Neural cell (in vitro differentiated cells): ENCODE measurements at regions not wholly inside any gene's neighbourhood (a gene's known extent, or its start where the extent isn't known, plus 50 kb on each side); places are given as distances from the start of the nearest gene placed in this dataset.

ENCODE experiments used
- H2AFZ ChIP-seq: fragments of 200-600, 300-800 bp; sonication (generic), shearing (Covaris generic); 2 replicates; pipeline ENCODE4 v1.6.0; 2014; ENCODE audit warnings: low read depth, mild to moderate bottlenecking, antibody characterized with exemption, low read length, moderate library complexity
- H3F3A ChIP-seq: fragments of 200-600 bp; shearing (Covaris generic); 2 replicates; pipeline ENCODE4 v1.6.1; 2016; ENCODE audit warnings: mild to moderate bottlenecking, moderate library complexity, mixed read lengths, antibody characterized with exemption, low read length; ENCODE audit not compliant: insufficient read depth, poor library complexity, severe bottlenecking
- H3K27ac ChIP-seq: fragments of 200-600, 300-800 bp; sonication (generic), shearing (Covaris generic); 2 replicates; pipeline ENCODE4 v1.5.1; 2014; ENCODE audit warnings: mild to moderate bottlenecking, low read length, moderate library complexity
- H3K27me3 ChIP-seq: fragments of 300-800, 200-600 bp; sonication (generic), shearing (Covaris generic); 2 replicates; pipeline ENCODE4 v1.6.0; 2014; ENCODE audit warnings: mild to moderate bottlenecking, low read depth, low read length, moderate library complexity; ENCODE audit not compliant: insufficient read depth
- H3K36me3 ChIP-seq: fragments of 300-800, 200-600 bp; sonication (generic), shearing (Covaris generic); 2 replicates; pipeline ENCODE4 v1.5.1; 2014; ENCODE audit warnings: mild to moderate bottlenecking, antibody characterized with exemption, low read length, moderate library complexity; ENCODE audit not compliant: insufficient read depth
- H3K4me2 ChIP-seq: fragments of 300-800, 200-600 bp; sonication (generic), shearing (Covaris generic); 2 replicates; pipeline ENCODE4 v1.6.0; 2014; ENCODE audit warnings: mild to moderate bottlenecking, low read length
- H3K4me3 ChIP-seq: fragments of 300-800, 200-600 bp; sonication (generic), shearing (Covaris generic); 2 replicates; pipeline ENCODE4 v1.5.1; 2014; ENCODE audit warnings: mild to moderate bottlenecking, low read length, moderate library complexity
- H3K79me2 ChIP-seq: fragments of 200-600 bp; shearing (Covaris generic); replicated peaks from 2 replicates; pipeline ENCODE4 v1.6.0; 2014; ENCODE audit warnings: mild to moderate bottlenecking, low read length, moderate library complexity; ENCODE audit not compliant: insufficient read depth
- H3K9ac ChIP-seq: fragments of 300-800, 200-600 bp; sonication (generic), shearing (Covaris generic); 2 replicates; pipeline ENCODE4 v1.6.1; 2016; ENCODE audit warnings: mild to moderate bottlenecking, low read length, mixed read lengths
- H3K9me2 ChIP-seq: fragments of 200-600 bp; shearing (Covaris generic); 2 replicates; pipeline ENCODE4 v1.6.1; 2016; ENCODE audit warnings: mild to moderate bottlenecking, low read length, mixed read lengths; ENCODE audit not compliant: insufficient read depth
- H3K9me3 ChIP-seq: fragments of 200-600, 300-800 bp; sonication (generic), shearing (Covaris generic); 2 replicates; pipeline ENCODE4 v1.6.1; 2016; ENCODE audit warnings: mild to moderate bottlenecking, mixed run types, low read length, moderate library complexity, mixed read lengths
- H4K20me1 ChIP-seq: fragments of 200-600 bp; shearing (Covaris generic); 2 replicates; pipeline ENCODE4 v1.6.1; 2016; ENCODE audit warnings: mild to moderate bottlenecking, mixed run types; ENCODE audit not compliant: insufficient read depth
- CTCF ChIP-seq: fragments of 450-650 bp; IDR thresholded peaks from 2 replicates; pipeline ENCODE4 v1.5.1; 2014; ENCODE audit warnings: antibody characterized with exemption, mild to moderate bottlenecking, moderate library complexity; ENCODE audit not compliant: poor library complexity, severe bottlenecking
- EP300 ChIP-seq: fragments of 450-650 bp; conservative IDR thresholded peaks from 2 replicates; pipeline ENCODE4 v1.6.1; 2014; ENCODE audit warnings: antibody characterized with exemption, mild to moderate bottlenecking, moderate library complexity; ENCODE audit not compliant: poor library complexity, severe bottlenecking
- EZH2 ChIP-seq: fragments of 200-600, 300-800 bp; shearing (Covaris generic), sonication (generic); IDR thresholded peaks from 2 replicates; pipeline ENCODE4 v1.6.1; 2014; ENCODE audit warnings: antibody characterized with exemption, low read length, borderline replicate concordance, mild to moderate bottlenecking; ENCODE audit not compliant: insufficient read depth, poor library complexity, severe bottlenecking
- MXI1 ChIP-seq: fragments of 450-650 bp; conservative IDR thresholded peaks from 2 replicates; pipeline ENCODE4 v1.6.1; 2014; ENCODE audit warnings: antibody characterized with exemption, mild to moderate bottlenecking; ENCODE audit not compliant: poor library complexity, severe bottlenecking
- POLR2AphosphoS5 ChIP-seq: IDR thresholded peaks from 2 replicates; pipeline ENCODE4 v1.6.1; 2012
- RAD21 ChIP-seq: fragments of 450-650 bp; conservative IDR thresholded peaks from 2 replicates; pipeline ENCODE4 v1.6.1; 2014; ENCODE audit warnings: antibody characterized with exemption, mild to moderate bottlenecking, moderate library complexity
- SMC3 ChIP-seq: fragments of 450-650 bp; conservative IDR thresholded peaks from 2 replicates; pipeline ENCODE4 v1.6.1; 2014; ENCODE audit warnings: antibody characterized with exemption, mild to moderate bottlenecking, moderate library complexity; ENCODE audit not compliant: poor library complexity
- TAF1 ChIP-seq: IDR thresholded peaks from 2 replicates; pipeline ENCODE4 v1.6.1; 2012; ENCODE audit warnings: low read depth
- TF ChIP-seq, protein P1 (sequence below): IDR thresholded peaks from 2 replicates; pipeline ENCODE4 v1.6.1; 2012; ENCODE audit warnings: borderline replicate concordance

DNA sequence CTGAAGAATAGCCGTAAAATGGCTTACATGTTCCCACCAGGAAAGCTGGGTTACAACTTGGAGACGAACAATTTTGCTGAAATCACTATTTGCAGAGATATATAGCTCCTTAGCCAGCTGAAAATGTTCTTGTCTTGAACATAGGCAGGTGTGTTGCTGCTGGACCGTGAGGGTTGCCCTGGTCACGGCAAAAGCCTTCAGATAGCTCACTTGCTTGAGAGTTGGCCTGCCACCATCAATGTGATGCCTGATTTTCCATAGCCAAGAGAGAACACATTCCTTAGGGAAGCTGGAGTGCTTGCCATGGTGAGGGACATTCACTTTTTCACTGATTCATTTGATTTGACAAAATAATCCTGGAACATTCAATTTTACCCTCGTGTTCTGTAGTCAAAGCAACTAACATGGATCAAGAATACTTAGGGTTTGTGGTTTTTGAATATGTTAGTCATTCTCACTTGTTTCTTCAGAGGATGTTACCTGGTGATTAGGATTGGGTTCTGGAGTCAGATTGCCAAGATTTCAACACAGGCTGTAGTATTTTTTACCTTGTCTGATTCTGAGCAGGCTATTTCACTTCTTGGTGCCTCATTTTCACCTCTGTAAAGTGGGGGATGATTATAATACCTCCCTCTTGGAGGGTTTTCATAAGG, 536.9 kb downstream of the RAPGEF2 start:
- H4K20me1 ChIP-seq = no peaks in the 10 kb centered on the region
- H3K9me2 ChIP-seq = no peaks in the 10 kb centered on the region
- no peak overlapping the region for H3K4me3 ChIP-seq
- no peak overlapping the region for H3K9ac ChIP-seq
- H3K4me2 ChIP-seq = no peak overlapping the region
- no peaks in the 10 kb centered on the region for H3K27me3 ChIP-seq
- H2AFZ ChIP-seq = no peak overlapping the region
- H3K9me3 ChIP-seq = no peaks in the 10 kb centered on the region
- no peaks in the 10 kb centered on the region for H3K36me3 ChIP-seq
- H3K79me2 ChIP-seq = no peaks in the 10 kb centered on the region
- no peak overlapping the region for H3K27ac ChIP-seq
- H3F3A ChIP-seq = no peaks in the 10 kb centered on the region
- TF ChIP-seq SMC3 (no peak), POLR2AphosphoS5 (no peak)

DNA sequence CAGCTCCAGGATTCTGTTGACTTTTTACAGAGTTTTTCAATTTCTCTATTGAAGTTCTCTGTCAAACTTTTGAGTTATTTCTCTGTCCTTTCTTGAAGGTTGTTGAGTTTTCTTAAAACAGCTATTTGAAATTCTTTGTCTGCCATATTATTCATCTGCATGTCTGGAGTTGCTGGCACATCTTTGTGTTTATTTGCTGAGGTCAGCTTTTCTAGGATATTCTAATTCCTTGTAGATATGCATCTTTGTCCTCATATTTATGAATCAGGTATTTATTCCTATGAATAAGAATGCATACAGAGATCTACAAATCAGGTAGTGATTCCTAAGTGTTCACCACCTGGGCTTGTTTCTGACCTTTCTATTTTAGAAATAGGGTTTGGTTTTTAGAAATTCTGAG, 546.4 kb downstream of the RAPGEF2 start:
- H3K27me3 ChIP-seq = no peaks in the 10 kb centered on the region
- H3K9me2 ChIP-seq = no peaks in the 10 kb centered on the region
- H3K27ac ChIP-seq = no peak overlapping the region
- H2AFZ ChIP-seq = no peak overlapping the region
- H4K20me1 ChIP-seq = no peaks in the 10 kb centered on the region
- H3F3A ChIP-seq = no peaks in the 10 kb centered on the region
- H3K4me2 ChIP-seq = no peak overlapping the region
- H3K79me2 ChIP-seq = no peaks in the 10 kb centered on the region
- H3K36me3 ChIP-seq = no peaks in the 10 kb centered on the region
- no peak overlapping the region for H3K9ac ChIP-seq
- no peaks in the 10 kb centered on the region for H3K9me3 ChIP-seq
- H3K4me3 ChIP-seq = no peak overlapping the region
- no peak for TF ChIP-seq POLR2AphosphoS5
- TF ChIP-seq, protein P1, sequence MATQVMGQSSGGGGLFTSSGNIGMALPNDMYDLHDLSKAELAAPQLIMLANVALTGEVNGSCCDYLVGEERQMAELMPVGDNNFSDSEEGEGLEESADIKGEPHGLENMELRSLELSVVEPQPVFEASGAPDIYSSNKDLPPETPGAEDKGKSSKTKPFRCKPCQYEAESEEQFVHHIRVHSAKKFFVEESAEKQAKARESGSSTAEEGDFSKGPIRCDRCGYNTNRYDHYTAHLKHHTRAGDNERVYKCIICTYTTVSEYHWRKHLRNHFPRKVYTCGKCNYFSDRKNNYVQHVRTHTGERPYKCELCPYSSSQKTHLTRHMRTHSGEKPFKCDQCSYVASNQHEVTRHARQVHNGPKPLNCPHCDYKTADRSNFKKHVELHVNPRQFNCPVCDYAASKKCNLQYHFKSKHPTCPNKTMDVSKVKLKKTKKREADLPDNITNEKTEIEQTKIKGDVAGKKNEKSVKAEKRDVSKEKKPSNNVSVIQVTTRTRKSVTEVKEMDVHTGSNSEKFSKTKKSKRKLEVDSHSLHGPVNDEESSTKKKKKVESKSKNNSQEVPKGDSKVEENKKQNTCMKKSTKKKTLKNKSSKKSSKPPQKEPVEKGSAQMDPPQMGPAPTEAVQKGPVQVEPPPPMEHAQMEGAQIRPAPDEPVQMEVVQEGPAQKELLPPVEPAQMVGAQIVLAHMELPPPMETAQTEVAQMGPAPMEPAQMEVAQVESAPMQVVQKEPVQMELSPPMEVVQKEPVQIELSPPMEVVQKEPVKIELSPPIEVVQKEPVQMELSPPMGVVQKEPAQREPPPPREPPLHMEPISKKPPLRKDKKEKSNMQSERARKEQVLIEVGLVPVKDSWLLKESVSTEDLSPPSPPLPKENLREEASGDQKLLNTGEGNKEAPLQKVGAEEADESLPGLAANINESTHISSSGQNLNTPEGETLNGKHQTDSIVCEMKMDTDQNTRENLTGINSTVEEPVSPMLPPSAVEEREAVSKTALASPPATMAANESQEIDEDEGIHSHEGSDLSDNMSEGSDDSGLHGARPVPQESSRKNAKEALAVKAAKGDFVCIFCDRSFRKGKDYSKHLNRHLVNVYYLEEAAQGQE = no peak
- no peak for TF ChIP-seq EP300
- no peak for TF ChIP-seq EZH2
- no peak for TF ChIP-seq RAD21
- TF ChIP-seq TAF1 = no peak
- TF ChIP-seq CTCF = no peak
- TF ChIP-seq SMC3 = no peak
- TF ChIP-seq MXI1 = no peak

GRCh38 chr4:159652871-159653270, 550.0 kb downstream of the RAPGEF2 start:
- TF ChIP-seq RAD21 = no peak
- TF ChIP-seq EP300 = no peak
- TF ChIP-seq POLR2AphosphoS5 = no peak
- TF ChIP-seq MXI1 = no peak
- TF ChIP-seq EZH2 = no peak
- TF ChIP-seq TAF1 = no peak
- no peak for TF ChIP-seq SMC3
- TF ChIP-seq, protein P1 = no peak
- no peak for TF ChIP-seq CTCF
- H3K27me3 ChIP-seq = no peaks in the 10 kb centered on the region
- no peak overlapping the region for H3K27ac ChIP-seq
- no peaks in the 10 kb centered on the region for H3K9me2 ChIP-seq
- H3K79me2 ChIP-seq = no peaks in the 10 kb centered on the region
- H3K4me3 ChIP-seq = no peak overlapping the region
- no peak overlapping the region for H3K4me2 ChIP-seq
- no peaks in the 10 kb centered on the region for H3K36me3 ChIP-seq
- no peak overlapping the region for H3K9ac ChIP-seq
- H2AFZ ChIP-seq = no peak overlapping the region
- H4K20me1 ChIP-seq = no peaks in the 10 kb centered on the region
- no peaks in the 10 kb centered on the region for H3K9me3 ChIP-seq
- no peaks in the 10 kb centered on the region for H3F3A ChIP-seq
